Endothelial cell of umbilical vein (primary cell): ENCODE measurements at regions not wholly inside any gene's neighbourhood (a gene's known extent, or its start where the extent isn't known, plus 50 kb on each side); places are given as distances from the start of the nearest gene placed in this dataset.

Source experiments
- POLR2A ChIP-seq: IDR thresholded peaks from 2 replicates; pipeline ENCODE4 v1.6.1; 2012; ENCODE audit warnings: low read depth, mild to moderate bottlenecking, control low read depth, low read length
- TF ChIP-seq, protein P1 (sequence below), 2 donors: IDR thresholded peaks; 1 replicate in 1 of 2; 2 replicates in 1 of 2; pipeline ENCODE4 v1.5.1; 2011; ENCODE audit warnings: low read length in 2 of 2, mild to moderate bottlenecking in 2 of 2, moderate library complexity in 2 of 2, control low read depth in 1 of 2, inconsistent platforms in 1 of 2, low read depth in 1 of 2; ENCODE audit not compliant: insufficient read depth in 1 of 2; ENCODE audit errors: extremely low read depth in 1 of 2

DNA sequence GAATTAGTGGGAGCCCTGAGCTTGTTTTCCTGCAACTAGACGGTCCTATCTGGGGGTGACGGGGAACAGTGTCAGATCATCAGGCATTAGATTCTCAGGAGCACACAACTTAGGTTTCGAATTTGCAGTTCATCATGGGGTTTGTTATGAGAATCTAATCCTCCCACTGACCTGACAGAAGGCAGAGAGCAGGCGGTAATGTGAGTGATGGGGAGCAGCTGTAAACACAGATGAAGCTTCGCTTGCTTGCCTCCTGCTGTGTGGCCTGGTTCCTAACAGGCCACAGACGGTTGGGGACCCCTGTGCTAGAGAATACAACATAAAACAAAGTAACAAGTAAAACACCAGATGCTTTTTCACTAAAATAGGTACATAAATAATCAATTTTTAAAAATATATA is 86.2 kb upstream of the BLTP1 start:
- TF ChIP-seq, protein P1, sequence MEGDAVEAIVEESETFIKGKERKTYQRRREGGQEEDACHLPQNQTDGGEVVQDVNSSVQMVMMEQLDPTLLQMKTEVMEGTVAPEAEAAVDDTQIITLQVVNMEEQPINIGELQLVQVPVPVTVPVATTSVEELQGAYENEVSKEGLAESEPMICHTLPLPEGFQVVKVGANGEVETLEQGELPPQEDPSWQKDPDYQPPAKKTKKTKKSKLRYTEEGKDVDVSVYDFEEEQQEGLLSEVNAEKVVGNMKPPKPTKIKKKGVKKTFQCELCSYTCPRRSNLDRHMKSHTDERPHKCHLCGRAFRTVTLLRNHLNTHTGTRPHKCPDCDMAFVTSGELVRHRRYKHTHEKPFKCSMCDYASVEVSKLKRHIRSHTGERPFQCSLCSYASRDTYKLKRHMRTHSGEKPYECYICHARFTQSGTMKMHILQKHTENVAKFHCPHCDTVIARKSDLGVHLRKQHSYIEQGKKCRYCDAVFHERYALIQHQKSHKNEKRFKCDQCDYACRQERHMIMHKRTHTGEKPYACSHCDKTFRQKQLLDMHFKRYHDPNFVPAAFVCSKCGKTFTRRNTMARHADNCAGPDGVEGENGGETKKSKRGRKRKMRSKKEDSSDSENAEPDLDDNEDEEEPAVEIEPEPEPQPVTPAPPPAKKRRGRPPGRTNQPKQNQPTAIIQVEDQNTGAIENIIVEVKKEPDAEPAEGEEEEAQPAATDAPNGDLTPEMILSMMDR (IDR thresholded peaks at IDR 0.05; ENCODE audit: extremely low read depth in 1 of 2, insufficient read depth in 1 of 2, low read depth in 1 of 2, low read length in 2 of 2): no peak
- TF ChIP-seq POLR2A: no peak
